Breast epithelium (tissue), 3 donors: ENCODE measurements at regions not wholly inside any gene's neighbourhood (a gene's known extent, or its start where the extent isn't known, plus 50 kb on each side); places are given as distances from the start of the nearest gene placed in this dataset.

Source experiments
- POLR2A ChIP-seq: fragments of 450-650 bp; IDR thresholded peaks from one replicate; pipeline ENCODE4 v1.6.1; 2016; ENCODE audit warnings: antibody characterized with exemption, mild to moderate bottlenecking, moderate library complexity
- POLR2AphosphoS5 ChIP-seq, 3 donors: sonication (generic); formaldehyde crosslinking; IDR thresholded peaks; one replicate each; pipeline ENCODE4 v1.6.1; 2017; ENCODE audit warnings: antibody characterized with exemption in 3 of 3
- TF ChIP-seq, protein P1 (sequence below), 3 donors: fragments of 450-650 bp; IDR thresholded peaks; one replicate each; pipeline ENCODE4 v1.5.1; 2016 to 2017; ENCODE audit warnings: antibody characterized with exemption in 3 of 3, mild to moderate bottlenecking in 3 of 3, moderate library complexity in 3 of 3

DNA sequence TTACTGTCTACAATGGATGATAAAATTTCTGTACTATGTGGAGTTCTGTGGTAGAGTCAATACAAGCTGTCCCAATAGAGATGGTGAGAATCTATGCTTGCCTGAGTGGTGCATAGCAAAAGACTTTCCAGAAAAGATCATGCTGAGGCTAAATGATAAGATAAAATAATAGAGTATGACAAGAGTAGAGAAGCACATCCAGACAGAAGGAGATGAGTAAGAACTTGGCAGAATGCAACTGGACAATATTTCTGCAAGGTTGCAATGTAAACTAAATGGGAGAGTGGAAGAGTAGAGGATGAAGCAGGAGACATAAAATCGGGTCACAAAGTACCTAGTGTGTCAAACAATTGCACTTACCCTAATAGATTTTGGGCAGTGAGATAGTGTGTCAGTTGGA is 347.6 kb downstream of the MDFIC start:
- TF ChIP-seq, protein P1, sequence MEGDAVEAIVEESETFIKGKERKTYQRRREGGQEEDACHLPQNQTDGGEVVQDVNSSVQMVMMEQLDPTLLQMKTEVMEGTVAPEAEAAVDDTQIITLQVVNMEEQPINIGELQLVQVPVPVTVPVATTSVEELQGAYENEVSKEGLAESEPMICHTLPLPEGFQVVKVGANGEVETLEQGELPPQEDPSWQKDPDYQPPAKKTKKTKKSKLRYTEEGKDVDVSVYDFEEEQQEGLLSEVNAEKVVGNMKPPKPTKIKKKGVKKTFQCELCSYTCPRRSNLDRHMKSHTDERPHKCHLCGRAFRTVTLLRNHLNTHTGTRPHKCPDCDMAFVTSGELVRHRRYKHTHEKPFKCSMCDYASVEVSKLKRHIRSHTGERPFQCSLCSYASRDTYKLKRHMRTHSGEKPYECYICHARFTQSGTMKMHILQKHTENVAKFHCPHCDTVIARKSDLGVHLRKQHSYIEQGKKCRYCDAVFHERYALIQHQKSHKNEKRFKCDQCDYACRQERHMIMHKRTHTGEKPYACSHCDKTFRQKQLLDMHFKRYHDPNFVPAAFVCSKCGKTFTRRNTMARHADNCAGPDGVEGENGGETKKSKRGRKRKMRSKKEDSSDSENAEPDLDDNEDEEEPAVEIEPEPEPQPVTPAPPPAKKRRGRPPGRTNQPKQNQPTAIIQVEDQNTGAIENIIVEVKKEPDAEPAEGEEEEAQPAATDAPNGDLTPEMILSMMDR (IDR thresholded peaks at IDR 0.05), result no peak
- TF ChIP-seq POLR2A (no peak), POLR2AphosphoS5 (IDR thresholded peaks at IDR 0.05) (no peak)
